Fibroblast of gingiva (primary cell): ENCODE measurements at regions not wholly inside any gene's neighbourhood (a gene's known extent, or its start where the extent isn't known, plus 50 kb on each side); places are given as distances from the start of the nearest gene placed in this dataset.

Experiments used
- DNase-seq: peaks from one replicate; pipeline ENCODE4 v3.0.0-alpha.2; 2011; ENCODE audit warnings: low read depth

GRCh38 chr10:83037653-83038052 lies 1101.7 kb upstream of the GHITM start:
- DNase-seq = no peak

- no peak for DNase-seq
Measured at GRCh38 chr10:83038631-83039030, 1100.7 kb upstream of the GHITM start.

DNA sequence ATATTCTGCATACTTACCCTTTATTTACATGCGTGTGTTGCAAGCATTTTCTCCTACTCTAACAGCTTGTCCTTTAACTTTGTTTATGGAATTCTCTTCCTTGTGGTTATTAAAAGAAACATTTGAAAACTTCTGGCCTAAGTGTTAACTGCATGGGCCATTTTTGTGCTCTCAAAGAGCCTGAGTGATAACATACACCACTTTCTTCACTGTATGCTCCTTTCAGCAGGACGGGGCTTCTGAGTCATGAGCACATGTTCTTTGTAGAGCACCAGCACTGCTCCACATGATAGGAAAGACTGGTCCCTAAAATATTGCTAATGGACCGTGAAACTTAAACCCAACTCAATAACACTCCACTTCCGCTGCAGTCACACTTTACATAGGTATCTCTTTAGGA lies 1093.6 kb upstream of the GHITM start:
- DNase-seq = no peak

DNA sequence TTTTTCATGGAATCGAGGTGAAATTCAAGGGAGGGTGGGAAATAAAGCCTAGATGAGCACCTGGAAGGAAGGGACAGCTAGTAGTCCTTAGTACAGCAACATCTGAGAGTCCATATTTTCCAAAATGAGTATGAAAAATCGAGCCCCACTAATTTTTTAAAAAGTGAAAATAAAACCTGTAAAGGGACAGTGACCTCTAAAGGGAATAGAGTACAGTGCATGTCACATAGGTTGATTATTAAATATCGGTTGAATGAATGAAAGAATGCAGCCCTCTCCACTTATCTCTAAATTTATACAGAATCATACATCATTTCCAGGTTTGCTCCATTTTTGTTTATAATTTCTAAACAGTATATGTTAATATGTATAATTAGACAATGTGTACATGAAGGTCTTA lies 1088.5 kb upstream of the GHITM start:
- no peak for DNase-seq

DNA sequence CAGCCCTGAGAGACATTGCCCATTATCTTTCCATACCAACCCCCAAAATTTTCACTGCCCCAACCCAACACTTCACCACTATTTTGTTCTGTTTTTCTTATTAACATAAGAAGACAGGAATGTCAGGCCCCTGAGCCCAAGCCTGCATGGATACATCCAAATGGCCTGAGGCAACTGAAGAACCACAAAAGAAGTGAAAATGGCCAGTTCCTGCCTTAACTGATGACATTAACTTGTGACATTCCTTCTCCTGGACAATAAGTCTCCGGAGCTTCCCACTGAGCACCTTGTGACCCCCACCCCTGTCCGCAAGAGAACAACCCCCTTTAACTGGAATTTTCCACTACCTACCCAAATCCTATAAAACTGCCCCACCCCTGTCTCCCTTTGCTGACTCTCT lies 1076.4 kb upstream of the GHITM start:
- no peak for DNase-seq

DNA sequence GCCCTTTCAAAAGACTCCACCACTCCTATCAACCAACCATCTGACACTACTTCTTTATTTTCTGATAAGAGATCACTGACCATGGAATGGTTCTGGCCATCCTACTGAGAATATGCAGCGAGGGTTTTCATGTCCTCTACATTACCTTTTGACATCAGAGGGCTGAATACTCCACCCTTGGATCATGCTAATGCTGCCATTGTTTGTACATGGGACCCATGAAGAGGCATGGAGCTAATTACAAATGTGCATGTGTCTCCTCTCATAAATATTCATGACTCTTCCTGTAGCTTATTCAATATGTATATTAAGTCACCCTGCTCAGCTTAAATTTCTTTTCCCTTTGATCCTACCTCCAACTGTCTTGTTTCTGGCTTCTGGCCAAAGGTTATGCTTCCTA lies 1065.8 kb upstream of the GHITM start:
- no peak for DNase-seq

GRCh38 chr10:83075016-83075814 lies 1064.1 kb upstream of the GHITM start:
- no peak for DNase-seq

DNA sequence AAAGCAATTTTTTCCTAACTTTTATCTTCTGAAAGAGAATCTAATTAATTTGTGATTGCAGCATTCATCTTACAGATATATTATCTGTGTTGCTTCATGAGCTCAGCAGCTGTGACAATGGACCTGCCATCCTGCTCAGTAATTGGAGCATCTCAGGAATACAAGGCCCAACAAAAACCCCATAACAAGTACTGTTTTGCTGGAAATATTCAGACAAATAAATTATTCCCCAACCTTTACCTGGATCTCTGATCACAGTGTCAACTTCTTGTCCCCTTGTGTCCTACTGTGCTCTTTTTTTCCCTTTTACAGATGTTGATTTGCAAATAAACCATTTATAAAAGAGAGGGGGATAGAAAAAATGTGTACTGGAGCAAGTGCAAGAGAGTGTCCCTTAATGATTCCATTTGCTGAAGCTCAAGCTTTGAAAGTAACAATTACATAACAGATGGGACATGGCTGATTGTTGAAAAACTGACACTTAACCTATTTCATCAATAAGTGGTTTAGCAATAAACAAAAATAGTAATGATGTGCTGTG lies 1063.4 kb upstream of the GHITM start:
- no peak for DNase-seq

DNA sequence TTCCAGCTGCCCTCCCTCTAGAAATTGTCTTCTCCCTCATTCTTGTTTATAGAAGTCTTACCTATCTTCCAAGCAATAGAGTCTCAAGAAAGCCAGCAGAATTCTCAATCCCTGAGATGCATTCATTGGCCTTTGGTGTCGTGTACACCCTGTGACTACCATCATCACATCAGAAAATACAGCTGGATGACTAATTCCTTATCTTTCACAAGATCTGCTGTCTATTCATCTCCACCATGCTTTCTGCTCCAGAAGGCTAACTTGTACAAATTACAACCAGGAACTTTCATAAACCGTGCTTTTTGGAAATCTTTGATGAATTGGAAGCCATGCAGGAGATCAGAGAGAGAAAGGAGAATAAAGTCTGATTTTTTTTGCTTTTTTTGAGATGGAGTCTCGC lies 1062.9 kb upstream of the GHITM start:
- DNase-seq = no peak

- DNase-seq = no peak
Measured at GRCh38 chr10:83078160-83078559, 1061.1 kb upstream of the GHITM start.

DNA sequence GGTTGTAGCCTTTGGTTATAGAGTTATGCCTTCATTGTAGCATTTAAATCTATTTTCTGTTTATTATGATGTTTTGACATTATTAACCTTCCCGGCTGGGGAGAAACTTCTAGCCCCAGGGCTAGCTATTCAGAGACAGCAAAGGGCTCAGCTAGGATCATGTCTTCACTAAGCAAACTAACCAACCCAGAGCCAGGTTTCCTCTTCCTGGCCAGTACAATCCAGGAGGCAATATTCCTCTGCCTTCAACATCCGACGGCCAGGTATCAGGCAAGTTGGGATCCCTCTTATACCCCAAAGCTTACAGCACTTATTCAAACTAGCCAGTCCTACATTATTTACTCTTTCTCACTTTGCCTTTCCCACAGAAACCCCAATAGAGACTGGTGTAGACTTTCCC lies 1060.7 kb upstream of the GHITM start:
- no peak for DNase-seq

GRCh38 chr10:83083831-83084230 lies 1055.5 kb upstream of the GHITM start:
- no peak for DNase-seq

- DNase-seq = no peak
Measured at GRCh38 chr10:83089335-83089734, 1050.0 kb upstream of the GHITM start.

DNA sequence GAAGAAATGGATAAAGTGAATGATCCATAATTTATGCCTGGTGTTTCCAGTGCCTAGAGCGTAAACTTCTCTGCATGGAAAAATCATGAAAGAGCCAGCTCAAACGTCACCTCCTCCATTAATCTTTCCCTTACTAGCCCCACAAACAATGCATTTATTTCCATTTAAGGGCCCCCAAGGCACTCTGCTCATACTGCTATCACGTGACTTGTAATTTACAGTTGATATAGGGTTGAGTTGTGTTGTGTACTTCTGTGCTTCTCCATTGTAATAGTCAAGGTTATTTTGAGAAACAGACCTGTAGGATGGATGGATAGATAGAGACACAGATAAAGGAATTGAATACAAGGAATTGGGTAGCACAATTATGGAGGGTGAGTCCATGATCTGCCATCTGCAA lies 1034.7 kb upstream of the GHITM start:
- DNase-seq = no peak

- DNase-seq = no peak
Measured at GRCh38 chr10:83108565-83109333, 1030.6 kb upstream of the GHITM start.

DNA sequence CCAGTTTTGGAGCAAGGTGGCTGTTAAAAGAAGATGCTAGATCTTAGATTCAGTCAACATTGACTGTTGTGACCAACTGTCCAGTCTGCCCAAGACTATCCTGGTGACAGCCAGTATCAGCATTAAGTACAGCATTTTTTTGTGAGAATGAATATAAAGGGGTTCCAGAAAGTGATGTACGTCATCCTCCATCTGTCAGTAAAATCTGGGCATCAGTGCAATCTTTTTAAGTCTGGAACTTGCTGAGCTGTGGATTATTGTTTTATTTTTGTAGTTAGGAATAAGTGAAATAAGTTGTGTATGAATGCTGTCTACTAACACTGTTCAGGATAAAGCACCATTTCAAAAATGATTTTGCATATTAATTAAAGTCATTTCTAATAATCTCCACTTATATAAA lies 1020.0 kb upstream of the GHITM start:
- no peak for DNase-seq

GRCh38 chr10:83122336-83122735 lies 1017.0 kb upstream of the GHITM start:
- no peak for DNase-seq

GRCh38 chr10:83127942-83128575 lies 1011.2 kb upstream of the GHITM start:
- no peak for DNase-seq

DNA sequence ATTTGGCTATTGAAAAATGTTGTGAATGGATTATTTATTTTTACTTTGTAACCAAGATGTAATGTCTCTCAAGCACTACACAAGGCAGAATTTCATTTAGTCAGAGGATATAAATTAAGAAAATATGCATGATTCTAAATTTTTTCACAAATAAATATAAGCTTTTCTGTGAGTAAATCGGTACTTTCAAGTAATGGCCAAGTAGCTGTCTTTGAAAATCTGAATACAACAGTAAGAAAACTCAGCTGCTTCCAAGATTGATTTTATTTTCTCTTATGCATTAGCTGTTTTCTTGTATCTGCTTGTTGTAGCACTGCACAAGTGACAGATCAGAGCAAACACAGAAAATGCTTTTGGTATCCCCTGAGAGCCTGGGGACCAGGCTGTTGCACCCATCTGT lies 998.5 kb upstream of the GHITM start:
- no peak for DNase-seq

- DNase-seq = no peak
Measured at GRCh38 chr10:83142074-83142563, 997.2 kb upstream of the GHITM start.

DNA sequence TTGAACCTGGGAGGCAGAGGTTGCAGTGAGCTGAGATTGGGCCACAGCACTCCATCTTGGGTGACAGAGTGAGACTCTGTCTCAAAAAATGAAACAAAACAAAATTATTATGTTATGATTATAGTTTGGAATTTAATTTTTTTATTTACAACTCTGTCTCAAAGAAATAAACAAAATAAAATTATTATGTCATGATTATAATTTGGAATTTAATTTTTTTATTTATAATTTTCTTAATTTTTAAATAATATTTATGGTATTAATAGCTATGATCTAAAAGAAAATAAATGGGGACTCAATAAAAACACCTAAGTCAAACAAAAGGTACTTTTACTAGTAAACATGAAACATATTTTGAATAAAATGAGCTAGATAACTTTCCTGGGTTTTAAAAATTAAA lies 994.8 kb upstream of the GHITM start:
- no peak for DNase-seq

DNA sequence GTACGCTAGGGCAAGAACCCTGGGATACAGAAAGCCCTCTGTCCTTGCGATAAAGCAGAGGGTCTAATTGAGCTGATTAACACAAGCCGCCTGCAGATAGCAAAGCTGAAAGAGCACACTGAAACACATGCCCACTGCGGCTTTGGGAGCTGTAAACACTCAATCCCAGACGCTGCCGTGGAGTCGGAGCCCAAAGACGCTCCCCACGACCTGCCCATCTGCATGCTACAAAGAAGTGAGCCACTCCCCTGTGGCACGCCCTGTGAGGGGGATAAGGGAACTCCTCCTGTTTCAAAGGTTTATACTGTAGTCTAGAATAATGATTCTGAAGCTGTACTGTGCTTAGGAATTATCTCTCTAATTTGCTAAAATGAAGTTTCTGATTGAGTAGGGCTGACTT lies 985.6 kb upstream of the GHITM start:
- DNase-seq = no peak

DNA sequence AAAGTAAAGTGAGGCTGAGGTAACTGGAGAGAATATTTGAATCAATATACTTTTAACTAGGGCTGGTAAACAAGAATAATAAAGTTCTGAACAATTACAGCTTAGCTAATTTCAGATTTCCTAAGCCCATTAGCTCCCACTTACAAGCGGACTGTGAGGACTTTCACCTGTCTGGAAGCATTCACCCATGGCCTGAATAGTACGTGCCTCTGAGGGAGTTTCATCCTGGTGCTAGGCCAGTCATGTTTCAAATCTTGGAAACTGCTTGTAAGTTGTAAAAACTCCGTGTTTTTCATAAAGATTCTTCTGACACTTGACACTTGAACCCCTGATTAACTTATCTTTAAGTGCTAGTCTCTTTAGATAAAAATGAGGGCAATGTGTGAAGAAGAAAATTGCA lies 975.2 kb upstream of the GHITM start:
- DNase-seq = no peak
